GM12864 (cell line): ENCODE measurements at regions not wholly inside any gene's neighbourhood (a gene's known extent, or its start where the extent isn't known, plus 50 kb on each side); places are given as distances from the start of the nearest gene placed in this dataset.

Experiments used
- DNase-seq: peaks from one replicate; pipeline ENCODE4 v3.0.0-alpha.2; 2011; ENCODE audit warnings: low read depth
- H3K4me3 ChIP-seq: 2 replicates; pipeline ENCODE4 v1.5.1; 2011; ENCODE audit warnings: mild to moderate bottlenecking, low read depth, low read length, control low read depth
- TF ChIP-seq, protein P1 (sequence below): IDR thresholded peaks from 2 replicates; pipeline ENCODE4 v1.5.1; 2011; ENCODE audit warnings: low read depth, mild to moderate bottlenecking, moderate library complexity, low read length, control low read depth, inconsistent platforms; ENCODE audit errors: missing control alignments

- TF ChIP-seq, protein P1, sequence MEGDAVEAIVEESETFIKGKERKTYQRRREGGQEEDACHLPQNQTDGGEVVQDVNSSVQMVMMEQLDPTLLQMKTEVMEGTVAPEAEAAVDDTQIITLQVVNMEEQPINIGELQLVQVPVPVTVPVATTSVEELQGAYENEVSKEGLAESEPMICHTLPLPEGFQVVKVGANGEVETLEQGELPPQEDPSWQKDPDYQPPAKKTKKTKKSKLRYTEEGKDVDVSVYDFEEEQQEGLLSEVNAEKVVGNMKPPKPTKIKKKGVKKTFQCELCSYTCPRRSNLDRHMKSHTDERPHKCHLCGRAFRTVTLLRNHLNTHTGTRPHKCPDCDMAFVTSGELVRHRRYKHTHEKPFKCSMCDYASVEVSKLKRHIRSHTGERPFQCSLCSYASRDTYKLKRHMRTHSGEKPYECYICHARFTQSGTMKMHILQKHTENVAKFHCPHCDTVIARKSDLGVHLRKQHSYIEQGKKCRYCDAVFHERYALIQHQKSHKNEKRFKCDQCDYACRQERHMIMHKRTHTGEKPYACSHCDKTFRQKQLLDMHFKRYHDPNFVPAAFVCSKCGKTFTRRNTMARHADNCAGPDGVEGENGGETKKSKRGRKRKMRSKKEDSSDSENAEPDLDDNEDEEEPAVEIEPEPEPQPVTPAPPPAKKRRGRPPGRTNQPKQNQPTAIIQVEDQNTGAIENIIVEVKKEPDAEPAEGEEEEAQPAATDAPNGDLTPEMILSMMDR: no peak
- H3K4me3 ChIP-seq: no peak overlapping the region
- DNase-seq: no peak
These were observed 363.9 kb downstream of the KIF16B start for GRCh38 chr20:16209357-16209756.

DNA sequence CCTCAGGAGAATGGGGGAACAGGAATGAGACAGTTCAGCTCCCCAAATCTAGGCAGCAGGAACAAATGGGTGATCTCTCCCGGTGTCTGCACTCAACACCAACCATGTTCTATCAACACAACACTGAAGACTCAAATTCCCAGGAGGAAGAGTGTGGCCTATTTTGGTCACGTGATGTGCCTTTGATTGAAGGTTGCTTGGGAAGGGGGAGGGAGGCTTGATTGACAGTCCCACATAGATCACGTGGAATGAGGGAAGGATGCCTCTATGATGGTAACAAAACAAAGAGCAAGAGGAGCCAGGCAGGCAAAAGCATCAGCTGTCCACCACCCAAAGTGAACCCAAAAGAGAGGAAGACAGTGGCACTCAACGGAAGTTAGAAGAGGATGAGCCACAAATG, 364.8 kb downstream of the KIF16B start:
- TF ChIP-seq, protein P1: no peak
- no peak for DNase-seq
- H3K4me3 ChIP-seq: no peak overlapping the region

DNA sequence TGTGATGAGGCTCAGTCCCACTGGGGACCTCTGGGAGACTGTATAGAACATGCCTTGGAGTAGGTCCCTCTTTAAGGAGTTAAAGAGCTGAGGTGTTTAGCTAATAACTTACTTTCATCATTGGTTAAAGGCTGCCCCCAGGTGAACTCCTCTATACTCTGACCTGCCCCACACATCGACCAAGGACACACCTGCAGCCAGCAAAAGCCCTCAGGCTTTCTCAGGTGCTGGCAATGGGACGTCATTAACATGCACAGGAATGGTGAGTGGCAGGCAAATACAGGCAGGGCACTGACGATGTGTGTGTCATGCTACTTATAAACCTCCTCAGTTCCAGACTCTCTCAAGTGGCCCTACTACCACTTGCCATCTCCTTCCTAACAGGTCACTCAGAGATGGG, 366.4 kb downstream of the KIF16B start:
- TF ChIP-seq, protein P1: no peak
- no peak overlapping the region for H3K4me3 ChIP-seq
- DNase-seq: no peak

GRCh38 chr20:16205507-16205906, 367.7 kb downstream of the KIF16B start:
- DNase-seq: no peak
- no peak overlapping the region for H3K4me3 ChIP-seq
- TF ChIP-seq, protein P1: no peak

DNA sequence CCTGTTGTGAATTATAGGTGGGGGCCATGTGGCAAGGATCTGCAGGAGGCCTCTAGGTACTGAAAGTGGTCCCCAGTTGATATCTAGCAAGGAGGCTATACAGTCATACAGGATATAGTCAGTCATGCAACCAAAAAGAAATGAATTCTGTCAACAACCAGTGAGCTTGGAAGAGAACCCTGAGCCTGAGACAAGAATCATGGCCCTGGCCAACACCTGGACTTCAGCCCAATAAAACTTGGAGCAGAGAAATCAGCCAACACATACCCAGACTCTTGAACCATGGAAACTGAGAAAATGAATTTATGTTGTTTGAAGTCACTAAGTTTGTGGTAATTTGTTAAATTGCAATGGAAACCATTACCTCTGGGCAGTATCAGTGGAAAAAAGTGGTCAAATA, 370.2 kb downstream of the KIF16B start:
- TF ChIP-seq, protein P1: no peak
- DNase-seq: no peak

GRCh38 chr20:16201191-16201590, 372.1 kb downstream of the KIF16B start:
- DNase-seq: no peak
- H3K4me3 ChIP-seq: no peak overlapping the region
- TF ChIP-seq, protein P1: no peak

More for the DNA sequence above, 370.2 kb downstream of the KIF16B start:
- H3K4me3 ChIP-seq: no peak overlapping the region

- H3K4me3 ChIP-seq: no peak overlapping the region
- no peak for DNase-seq
- TF ChIP-seq, protein P1: no peak
These were observed 375.6 kb downstream of the KIF16B start for GRCh38 chr20:16197696-16198095.
